ENCODE measurements at regions not wholly inside any gene's neighbourhood (a gene's known extent, or its start where the extent isn't known, plus 50 kb on each side); places are given as distances from the start of the nearest gene placed in this dataset.

- no peaks in the 10 kb centered on the region for H3K4me1 ChIP-seq
- intact Hi-C loops (cut with DNase I; ENCODE audit: low total_unique reads) (no loop called here), in situ Hi-C loops (cut with MboI; ENCODE audit: low sequenced_read_pairs in 4 of 4) (no loop called here)
- no peak for DNase-seq
- H3K9me3 ChIP-seq = no peaks in the 10 kb centered on the region
- no peaks in the 10 kb centered on the region for H3K27me3 ChIP-seq
- no peaks in the 10 kb centered on the region for H3K36me3 ChIP-seq
- H3K27ac ChIP-seq = no peak overlapping the region
- no peak for ATAC-seq
- no peak overlapping the region for H3K4me3 ChIP-seq
- TF ChIP-seq POLR2A (IDR thresholded peaks at IDR 0.05) = no peak
- TF ChIP-seq, protein P1, sequence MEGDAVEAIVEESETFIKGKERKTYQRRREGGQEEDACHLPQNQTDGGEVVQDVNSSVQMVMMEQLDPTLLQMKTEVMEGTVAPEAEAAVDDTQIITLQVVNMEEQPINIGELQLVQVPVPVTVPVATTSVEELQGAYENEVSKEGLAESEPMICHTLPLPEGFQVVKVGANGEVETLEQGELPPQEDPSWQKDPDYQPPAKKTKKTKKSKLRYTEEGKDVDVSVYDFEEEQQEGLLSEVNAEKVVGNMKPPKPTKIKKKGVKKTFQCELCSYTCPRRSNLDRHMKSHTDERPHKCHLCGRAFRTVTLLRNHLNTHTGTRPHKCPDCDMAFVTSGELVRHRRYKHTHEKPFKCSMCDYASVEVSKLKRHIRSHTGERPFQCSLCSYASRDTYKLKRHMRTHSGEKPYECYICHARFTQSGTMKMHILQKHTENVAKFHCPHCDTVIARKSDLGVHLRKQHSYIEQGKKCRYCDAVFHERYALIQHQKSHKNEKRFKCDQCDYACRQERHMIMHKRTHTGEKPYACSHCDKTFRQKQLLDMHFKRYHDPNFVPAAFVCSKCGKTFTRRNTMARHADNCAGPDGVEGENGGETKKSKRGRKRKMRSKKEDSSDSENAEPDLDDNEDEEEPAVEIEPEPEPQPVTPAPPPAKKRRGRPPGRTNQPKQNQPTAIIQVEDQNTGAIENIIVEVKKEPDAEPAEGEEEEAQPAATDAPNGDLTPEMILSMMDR (IDR thresholded peaks at IDR 0.05 in 4 of 5, conservative IDR thresholded peaks at IDR 0.05 in 1 of 5) = no peak
Observed at GRCh38 chr2:107543793-107544192, 282.9 kb upstream of the RGPD4 start.

- H3K27ac ChIP-seq = no peak overlapping the region
- in situ Hi-C loops (cut with MboI; ENCODE audit: low sequenced_read_pairs in 4 of 4) = no loop called here
- no peaks in the 10 kb centered on the region for H3K27me3 ChIP-seq
- TF ChIP-seq, protein P1 (IDR thresholded peaks at IDR 0.05 in 4 of 5, conservative IDR thresholded peaks at IDR 0.05 in 1 of 5) = no peak
- TF ChIP-seq POLR2A (IDR thresholded peaks at IDR 0.05) = no peak
- no peaks in the 10 kb centered on the region for H3K4me1 ChIP-seq
- H3K36me3 ChIP-seq = no peaks in the 10 kb centered on the region
- intact Hi-C loops (cut with DNase I; ENCODE audit: low total_unique reads) = no loop called here
- ATAC-seq (no peak), DNase-seq (no peak)
- H3K9me3 ChIP-seq = no peaks in the 10 kb centered on the region
- H3K4me3 ChIP-seq = no peak overlapping the region
Observed at GRCh38 chr2:107545066-107545465, 281.6 kb upstream of the RGPD4 start.

DNA sequence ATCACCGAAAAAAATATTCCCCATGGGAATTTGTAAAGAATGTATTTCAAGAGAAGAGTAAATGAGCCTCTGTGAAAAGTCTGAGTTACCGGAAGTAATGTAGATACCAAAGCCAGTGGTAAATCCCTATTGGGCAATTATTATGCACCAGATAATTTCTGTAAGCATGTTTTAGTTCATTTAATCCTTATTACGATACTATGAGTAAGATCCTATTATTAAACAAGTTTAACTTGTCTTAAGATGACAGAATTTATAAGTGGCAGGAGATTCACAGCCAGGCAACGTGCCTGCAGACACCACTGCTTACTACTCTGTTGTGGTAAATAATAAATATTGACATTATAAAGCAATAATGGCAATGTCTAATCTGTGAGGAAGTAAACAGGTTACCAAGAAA, 280.8 kb upstream of the RGPD4 start:
- Histone ChIP-seq H3K4me1 (no peaks in the 10 kb centered on the region), H3K27me3 (no peaks in the 10 kb centered on the region), H3K9me3 (no peaks in the 10 kb centered on the region), H3K4me3 (no peak overlapping the region), H3K27ac (no peak overlapping the region), H3K36me3 (no peaks in the 10 kb centered on the region)
- no peak for TF ChIP-seq POLR2A (IDR thresholded peaks at IDR 0.05)
- TF ChIP-seq, protein P1 (IDR thresholded peaks at IDR 0.05 in 4 of 5, conservative IDR thresholded peaks at IDR 0.05 in 1 of 5) = no peak
- intact Hi-C loops (cut with DNase I; ENCODE audit: low total_unique reads) = no loop called here
- DNase-seq = no peak
- in situ Hi-C loops (cut with MboI; ENCODE audit: low sequenced_read_pairs in 4 of 4) = no loop called here
- ATAC-seq = no peak

DNA sequence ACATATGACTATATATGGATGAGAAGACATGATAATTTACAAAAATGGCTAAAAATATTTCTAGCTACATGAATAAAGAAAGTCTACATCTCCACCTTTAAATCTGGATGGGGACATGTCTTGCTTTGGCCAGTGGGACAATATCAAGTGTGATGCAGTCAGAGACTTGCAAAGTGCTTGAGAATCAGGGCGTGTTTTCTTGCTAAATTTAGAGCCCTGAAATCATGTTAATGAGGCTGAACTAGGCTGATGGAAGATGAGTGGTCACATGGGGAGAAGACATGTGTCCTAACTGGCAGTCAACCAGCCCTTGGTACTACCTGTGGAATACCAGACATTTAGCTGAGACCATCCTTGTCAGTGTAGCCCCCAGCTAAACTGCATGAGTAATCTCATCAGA, 278.5 kb upstream of the RGPD4 start:
- H3K36me3 ChIP-seq = no peaks in the 10 kb centered on the region
- in situ Hi-C loops (cut with MboI; ENCODE audit: low sequenced_read_pairs in 4 of 4) (no loop called here), intact Hi-C loops (cut with DNase I; ENCODE audit: low total_unique reads) (no loop called here)
- DNase-seq (no peak), ATAC-seq (no peak)
- TF ChIP-seq, protein P1 (IDR thresholded peaks at IDR 0.05 in 4 of 5, conservative IDR thresholded peaks at IDR 0.05 in 1 of 5) = no peak
- TF ChIP-seq POLR2A (IDR thresholded peaks at IDR 0.05) = no peak
- no peak overlapping the region for H3K27ac ChIP-seq
- no peak overlapping the region for H3K4me3 ChIP-seq
- H3K9me3 ChIP-seq = no peaks in the 10 kb centered on the region
- no peaks in the 10 kb centered on the region for H3K4me1 ChIP-seq
- H3K27me3 ChIP-seq = no peaks in the 10 kb centered on the region

DNA sequence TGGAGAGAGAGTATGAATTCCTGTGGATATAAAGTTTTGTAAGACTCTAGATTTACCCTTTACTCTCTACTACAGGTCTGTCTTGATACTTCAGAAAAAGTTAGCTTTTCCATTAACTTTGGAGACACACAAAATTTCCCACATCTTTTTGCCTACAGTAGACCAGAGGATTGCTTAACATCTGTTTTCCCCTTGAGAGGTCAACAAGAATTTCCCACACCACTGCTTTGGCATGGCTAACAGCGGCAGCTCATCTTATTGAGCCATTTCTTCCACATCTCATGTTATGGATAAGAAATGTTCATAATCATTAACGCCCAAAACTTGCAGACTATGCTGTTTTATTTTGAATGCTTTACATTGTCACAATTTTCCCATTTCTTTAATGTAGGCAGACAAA, 273.6 kb upstream of the RGPD4 start:
- DNase-seq (no peak), ATAC-seq (no peak)
- in situ Hi-C loops (cut with MboI; ENCODE audit: low sequenced_read_pairs in 4 of 4) = no loop called here
- Histone ChIP-seq H3K4me1 (no peaks in the 10 kb centered on the region), H3K36me3 (no peaks in the 10 kb centered on the region), H3K27me3 (no peaks in the 10 kb centered on the region), H3K27ac (no peak overlapping the region), H3K9me3 (no peaks in the 10 kb centered on the region), H3K4me3 (no peak overlapping the region)
- intact Hi-C loops (cut with DNase I; ENCODE audit: low total_unique reads) = no loop called here
- no peak for TF ChIP-seq POLR2A (IDR thresholded peaks at IDR 0.05)
- TF ChIP-seq, protein P1 (IDR thresholded peaks at IDR 0.05 in 4 of 5, conservative IDR thresholded peaks at IDR 0.05 in 1 of 5) = no peak

Data from gastrocnemius medialis (tissue), 4 donors.